ENCODE measurements at regions not wholly inside any gene's neighbourhood (a gene's known extent, or its start where the extent isn't known, plus 50 kb on each side); places are given as distances from the start of the nearest gene placed in this dataset.
A peak's percentile ranks its signal among the peaks of the same experiment; 100 is the strongest.

DNA sequence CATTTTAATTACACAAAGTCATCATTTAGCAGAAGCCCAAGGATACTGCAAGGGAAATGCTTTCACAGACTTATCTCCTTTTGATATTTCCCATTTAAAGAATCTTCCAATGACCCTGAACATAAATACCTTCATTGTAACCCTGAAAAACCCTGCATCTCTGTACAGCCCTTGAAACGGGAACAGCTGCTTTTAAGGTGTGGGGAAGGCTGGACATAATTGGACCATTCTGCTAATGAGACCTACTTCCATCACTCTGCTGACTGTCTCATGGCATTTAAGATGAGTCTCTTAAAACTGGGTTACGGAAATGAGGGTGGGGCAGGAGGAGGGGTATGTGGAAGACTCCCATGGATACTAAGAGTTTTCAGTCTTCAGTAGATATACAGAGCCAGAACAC is 485.8 kb downstream of the BRINP1 start:
- no peak overlapping the region for H3K27ac ChIP-seq
- FAIRE-seq: no peak
- 43 to 49% methylated on average over 2 of the region's 2 CpGs for WGBS, 2 donors

DNA sequence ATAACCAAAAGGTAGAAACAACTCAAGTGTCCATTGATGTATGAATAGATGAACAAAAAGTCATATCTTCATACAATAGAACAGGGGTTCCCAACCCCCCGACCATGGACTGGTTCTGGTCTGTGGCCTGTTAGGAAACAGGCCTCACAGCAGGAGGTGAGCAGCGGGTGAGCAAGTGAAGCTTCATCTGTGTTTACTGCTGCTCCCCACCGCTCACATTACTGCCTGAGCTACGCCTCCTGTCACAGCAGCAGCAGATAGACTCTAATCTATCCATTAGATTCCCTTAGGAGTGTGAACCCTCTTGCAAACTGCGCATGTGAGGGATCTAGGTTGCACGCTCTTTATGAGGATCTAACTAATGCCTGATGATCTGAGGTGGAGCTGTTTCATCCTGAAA is 478.0 kb downstream of the BRINP1 start:
- ATAC-seq (no peak), FAIRE-seq (no peak), DNase-seq (no peak)
- Histone ChIP-seq H3K9me3 (no peaks in the 10 kb centered on the region), H3K36me3 (no peaks in the 10 kb centered on the region), H3K4me3 (no peak overlapping the region), H3K27ac (no peak overlapping the region), H3K4me1 (no peaks in the 10 kb centered on the region), H3K27me3 (no peaks in the 10 kb centered on the region)
- WGBS, 2 donors: 59 to 64% methylated on average over 6 of the region's 6 CpGs
- TF ChIP-seq, protein P1, sequence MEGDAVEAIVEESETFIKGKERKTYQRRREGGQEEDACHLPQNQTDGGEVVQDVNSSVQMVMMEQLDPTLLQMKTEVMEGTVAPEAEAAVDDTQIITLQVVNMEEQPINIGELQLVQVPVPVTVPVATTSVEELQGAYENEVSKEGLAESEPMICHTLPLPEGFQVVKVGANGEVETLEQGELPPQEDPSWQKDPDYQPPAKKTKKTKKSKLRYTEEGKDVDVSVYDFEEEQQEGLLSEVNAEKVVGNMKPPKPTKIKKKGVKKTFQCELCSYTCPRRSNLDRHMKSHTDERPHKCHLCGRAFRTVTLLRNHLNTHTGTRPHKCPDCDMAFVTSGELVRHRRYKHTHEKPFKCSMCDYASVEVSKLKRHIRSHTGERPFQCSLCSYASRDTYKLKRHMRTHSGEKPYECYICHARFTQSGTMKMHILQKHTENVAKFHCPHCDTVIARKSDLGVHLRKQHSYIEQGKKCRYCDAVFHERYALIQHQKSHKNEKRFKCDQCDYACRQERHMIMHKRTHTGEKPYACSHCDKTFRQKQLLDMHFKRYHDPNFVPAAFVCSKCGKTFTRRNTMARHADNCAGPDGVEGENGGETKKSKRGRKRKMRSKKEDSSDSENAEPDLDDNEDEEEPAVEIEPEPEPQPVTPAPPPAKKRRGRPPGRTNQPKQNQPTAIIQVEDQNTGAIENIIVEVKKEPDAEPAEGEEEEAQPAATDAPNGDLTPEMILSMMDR (IDR thresholded peaks at IDR 0.05): no peak
- intact Hi-C loops (cut with DNase I): no loop called here

More for the DNA sequence above, 485.8 kb downstream of the BRINP1 start:
- intact Hi-C loops (cut with DNase I): no loop called here
- H3K4me3 ChIP-seq: no peak overlapping the region
- H3K36me3 ChIP-seq: no peaks in the 10 kb centered on the region
- no peaks in the 10 kb centered on the region for H3K27me3 ChIP-seq
- TF ChIP-seq, protein P1 (IDR thresholded peaks at IDR 0.05): no peak
- H3K9me3 ChIP-seq: no peaks in the 10 kb centered on the region
- H3K4me1 ChIP-seq: no peaks in the 10 kb centered on the region
- ATAC-seq (no peak), DNase-seq (no peak)

DNA sequence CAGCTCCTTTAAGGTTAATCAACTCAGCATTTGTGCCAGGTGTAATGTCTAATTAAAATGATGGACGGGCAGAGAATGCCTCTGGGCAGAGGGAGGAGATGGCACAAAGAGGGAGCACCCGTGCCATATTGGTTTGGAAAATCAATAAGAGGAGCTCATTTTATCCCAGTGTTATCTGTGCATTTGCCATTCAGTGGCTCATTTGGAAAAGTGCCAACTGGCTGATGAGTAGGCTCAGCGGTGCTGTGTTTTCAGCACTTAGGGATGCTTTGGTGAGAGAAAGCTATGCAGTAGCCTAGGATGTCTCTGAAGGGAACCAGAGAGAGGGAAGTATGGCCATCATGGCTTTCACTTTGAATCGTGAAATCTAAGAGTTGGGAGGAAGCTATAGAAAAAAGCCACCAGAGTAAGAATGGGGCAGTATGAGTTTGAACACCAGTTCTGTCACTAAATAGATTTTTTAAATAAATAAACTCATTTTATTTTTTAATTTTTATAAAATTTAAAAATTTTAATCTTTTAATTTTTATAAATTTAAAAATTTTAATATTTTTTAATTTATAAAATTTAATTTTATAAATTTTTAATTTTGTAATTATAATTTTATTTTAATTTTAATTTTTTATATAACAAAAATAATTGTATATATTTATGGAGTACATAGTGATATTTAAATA is 472.8 kb downstream of the BRINP1 start:
- WGBS, 2 donors: 61 to 80% methylated on average over 4 of the region's 4 CpGs
- no peaks in the 10 kb centered on the region for H3K4me1 ChIP-seq
- no peak overlapping the region for H3K4me3 ChIP-seq
- peak; percentile 98 for FAIRE-seq
- no peaks in the 10 kb centered on the region for H3K9me3 ChIP-seq
- TF ChIP-seq, protein P1 (IDR thresholded peaks at IDR 0.05): no peak
- H3K27me3 ChIP-seq: no peaks in the 10 kb centered on the region
- no peak overlapping the region for H3K27ac ChIP-seq
- intact Hi-C loops (cut with DNase I): no loop called here
- DNase-seq: no peak
- no peak for ATAC-seq
- H3K36me3 ChIP-seq: no peaks in the 10 kb centered on the region

DNA sequence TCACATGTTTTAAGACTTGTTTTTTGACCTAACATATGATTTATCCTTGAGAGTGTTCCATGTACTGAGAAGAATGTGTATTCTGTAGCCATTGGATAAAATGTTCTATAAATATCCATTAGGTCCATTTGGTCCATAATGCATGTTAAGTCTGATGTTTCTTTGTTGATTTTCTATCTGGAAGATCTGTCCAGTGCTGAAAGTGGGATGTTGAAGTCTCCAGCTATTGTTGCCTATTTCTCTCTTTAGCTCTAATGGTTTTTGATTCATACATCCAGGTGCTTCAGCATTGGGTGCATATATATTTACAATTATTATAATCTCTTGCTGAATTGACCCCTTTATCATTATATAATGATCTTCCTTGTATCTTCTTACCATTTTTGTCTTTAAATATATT is 451.1 kb downstream of the BRINP1 start:
- H3K27ac ChIP-seq: no peak overlapping the region
- FAIRE-seq: no peak
- intact Hi-C loops (cut with DNase I): no loop called here
- no peak for ATAC-seq
- no peak overlapping the region for H3K4me3 ChIP-seq
- DNase-seq: no peak
- H3K36me3 ChIP-seq: no peaks in the 10 kb centered on the region
- no peaks in the 10 kb centered on the region for H3K9me3 ChIP-seq
- no peaks in the 10 kb centered on the region for H3K27me3 ChIP-seq
- TF ChIP-seq, protein P1 (IDR thresholded peaks at IDR 0.05): no peak
- no peaks in the 10 kb centered on the region for H3K4me1 ChIP-seq

DNA sequence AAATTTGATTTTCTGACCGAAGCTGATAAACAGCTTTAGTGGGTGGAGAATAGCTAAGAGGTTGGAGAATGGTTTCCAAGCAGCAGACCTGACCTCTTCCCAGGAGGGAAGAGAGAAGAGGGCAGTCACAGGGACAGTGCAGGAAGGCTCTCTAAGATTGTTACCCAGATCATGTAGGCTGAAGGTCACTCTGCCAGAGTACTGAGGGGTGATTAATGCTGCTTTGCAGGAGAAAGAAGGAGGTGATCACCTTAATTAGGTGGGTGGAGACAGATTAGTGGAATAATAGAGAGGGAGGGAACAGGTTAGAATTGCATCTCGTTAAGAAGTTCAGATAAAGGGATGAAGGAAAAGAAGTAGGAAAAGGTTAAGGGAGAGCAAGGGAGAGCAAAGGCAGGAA is 440.5 kb downstream of the BRINP1 start:
- no peak for DNase-seq
- H3K36me3 ChIP-seq: no peaks in the 10 kb centered on the region
- H3K27me3 ChIP-seq: no peaks in the 10 kb centered on the region
- no peaks in the 10 kb centered on the region for H3K9me3 ChIP-seq
- H3K27ac ChIP-seq: no peak overlapping the region
- H3K4me3 ChIP-seq: no peak overlapping the region
- ATAC-seq: no peak
- H3K4me1 ChIP-seq: no peaks in the 10 kb centered on the region
- TF ChIP-seq, protein P1 (IDR thresholded peaks at IDR 0.05): no peak
- no peak for FAIRE-seq
- intact Hi-C loops (cut with DNase I): no loop called here
- 18 to 34% methylated on average over 2 of the region's 2 CpGs for WGBS, 2 donors
